Fibroblast of mammary gland (primary cell): ENCODE measurements at regions not wholly inside any gene's neighbourhood (a gene's known extent, or its start where the extent isn't known, plus 50 kb on each side); places are given as distances from the start of the nearest gene placed in this dataset.

ENCODE experiments used
- DNase-seq: peaks from one replicate; pipeline ENCODE4 v3.0.0-alpha.2; 2010; ENCODE audit warnings: low read depth
- H3K4me3 ChIP-seq: 2 replicates; pipeline ENCODE4 v1.5.1; 2011; ENCODE audit warnings: low read depth, mild to moderate bottlenecking, low read length, moderate library complexity; ENCODE audit not compliant: control insufficient read depth
- CTCF ChIP-seq: conservative IDR thresholded peaks from 2 replicates; pipeline ENCODE4 v1.5.1; 2011; ENCODE audit warnings: low read depth, low read length, inconsistent platforms; ENCODE audit not compliant: control insufficient read depth, insufficient read depth

GRCh38 chr1:208950206-208950605 lies 633.3 kb upstream of the CAMK1G start:
- peak; percentile 2 for DNase-seq
- no peak overlapping the region for H3K4me3 ChIP-seq
- no peak for TF ChIP-seq CTCF

GRCh38 chr1:208951026-208951525 lies 632.4 kb upstream of the CAMK1G start:
- no peak overlapping the region for H3K4me3 ChIP-seq
- TF ChIP-seq CTCF, result no peak
- DNase-seq, result no peak

- H3K4me3 ChIP-seq, result no peak overlapping the region
- no peak for TF ChIP-seq CTCF
Measured at GRCh38 chr1:208951908-208952307, 631.6 kb upstream of the CAMK1G start.

GRCh38 chr1:208962867-208963266 lies 620.6 kb upstream of the CAMK1G start:
- no peak for TF ChIP-seq CTCF
- DNase-seq, result no peak
- no peak overlapping the region for H3K4me3 ChIP-seq

More at GRCh38 chr1:208951908-208952307, 631.6 kb upstream of the CAMK1G start:
- no peak for DNase-seq

- no peak for TF ChIP-seq CTCF
- no peak overlapping the region for H3K4me3 ChIP-seq
- DNase-seq, result no peak
Measured at GRCh38 chr1:208965351-208965750, 618.2 kb upstream of the CAMK1G start.

GRCh38 chr1:208967334-208967733 lies 616.2 kb upstream of the CAMK1G start:
- no peak overlapping the region for H3K4me3 ChIP-seq
- TF ChIP-seq CTCF, result no peak
- DNase-seq, result no peak

GRCh38 chr1:208974717-208975116 lies 608.8 kb upstream of the CAMK1G start:
- DNase-seq, result no peak
- H3K4me3 ChIP-seq, result no peak overlapping the region
- no peak for TF ChIP-seq CTCF
